Neuronal stem cell (in vitro differentiated cells): ENCODE measurements at regions not wholly inside any gene's neighbourhood (a gene's known extent, or its start where the extent isn't known, plus 50 kb on each side); places are given as distances from the start of the nearest gene placed in this dataset.

Experiments
- DNase-seq: peaks from one replicate; pipeline ENCODE4 v3.0.0-alpha.2; 2013; ENCODE audit warnings: low spot score
- H2AFZ ChIP-seq: one replicate; pipeline ENCODE4 v1.6.1; 2013; ENCODE audit warnings: mild to moderate bottlenecking, low read length, inconsistent platforms
- H2AK5ac ChIP-seq: 2 replicates; pipeline ENCODE4 v1.6.1; 2013; ENCODE audit warnings: low read depth, mild to moderate bottlenecking, inconsistent platforms, low read length, moderate library complexity, mixed read lengths
- H2BK120ac ChIP-seq: 2 replicates; pipeline ENCODE4 v1.6.1; 2013; ENCODE audit warnings: low read depth, mild to moderate bottlenecking, inconsistent platforms, low read length, moderate library complexity, mixed read lengths
- H2BK12ac ChIP-seq: one replicate; pipeline ENCODE4 v1.6.1; 2013; ENCODE audit warnings: low read length, inconsistent platforms
- H2BK15ac ChIP-seq: 2 replicates; pipeline ENCODE4 v1.6.1; 2013; ENCODE audit warnings: mild to moderate bottlenecking, low read length, inconsistent platforms, mixed read lengths
- H2BK5ac ChIP-seq: one replicate; pipeline ENCODE4 v1.6.1; 2013; ENCODE audit warnings: inconsistent platforms, mild to moderate bottlenecking, low read length, moderate library complexity
- H3K14ac ChIP-seq: one replicate; pipeline ENCODE4 v1.6.1; 2013; ENCODE audit warnings: low read length, inconsistent platforms
- H3K18ac ChIP-seq: 2 replicates; pipeline ENCODE4 v1.6.1; 2013; ENCODE audit warnings: low read length, inconsistent platforms
- H3K23ac ChIP-seq: 2 replicates; pipeline ENCODE4 v1.6.1; 2013; ENCODE audit warnings: low read depth, mild to moderate bottlenecking, mixed read lengths, low read length, inconsistent platforms; ENCODE audit not compliant: poor library complexity
- H3K27ac ChIP-seq: replicated peaks from 3 replicates; pipeline ENCODE4 v1.5.1; 2013; ENCODE audit warnings: low read length, inconsistent platforms
- H3K27me3 ChIP-seq, 3 experiments: 2 replicates each; pipeline ENCODE4 v1.6.1; 2013; ENCODE audit warnings: low read length in 3 of 3, mild to moderate bottlenecking in 2 of 3, inconsistent platforms in 1 of 3, low read depth in 1 of 3, mixed read lengths in 1 of 3, moderate library complexity in 1 of 3; ENCODE audit not compliant: control insufficient read depth in 3 of 3, insufficient read depth in 3 of 3
- H3K36me3 ChIP-seq, 2 donors: replicated peaks in 1 of 2; 2 replicates each; pipeline ENCODE4 v1.6.1; 2013; ENCODE audit warnings: low read length in 2 of 2; ENCODE audit not compliant: control insufficient read depth in 2 of 2, insufficient read depth in 2 of 2
- H3K4ac ChIP-seq: 2 replicates; pipeline ENCODE4 v1.6.1; 2013; ENCODE audit warnings: inconsistent platforms, mild to moderate bottlenecking, low read length, moderate library complexity
- H3K4me1 ChIP-seq, 2 donors: 1 replicate in 1 of 2; 2 replicates in 1 of 2; pipeline ENCODE4 v1.6.1; 2013; ENCODE audit warnings: low read length in 2 of 2, low read depth in 1 of 2; ENCODE audit not compliant: control insufficient read depth in 2 of 2, insufficient read depth in 1 of 2
- H3K4me2 ChIP-seq: one replicate; pipeline ENCODE4 v1.6.1; 2013; ENCODE audit warnings: mild to moderate bottlenecking, low read length, inconsistent platforms; ENCODE audit not compliant: insufficient read depth, poor library complexity, severe bottlenecking
- H3K4me3 ChIP-seq, 2 donors: 2 replicates each; pipeline ENCODE4 v1.5.1; 2013; ENCODE audit warnings: low read length in 2 of 2, mild to moderate bottlenecking in 2 of 2, inconsistent platforms in 1 of 2, moderate library complexity in 1 of 2
- H3K79me1 ChIP-seq: one replicate; pipeline ENCODE4 v1.6.1; 2013; ENCODE audit warnings: low read depth, mild to moderate bottlenecking, inconsistent platforms, low read length, moderate library complexity
- H3K9ac ChIP-seq: one replicate; pipeline ENCODE4 v1.6.1; 2013; ENCODE audit warnings: mild to moderate bottlenecking, low read depth, low read length, inconsistent platforms; ENCODE audit not compliant: poor library complexity
- H3K9me3 ChIP-seq, 2 donors: replicated peaks in 1 of 2; 2 replicates each; pipeline versions ENCODE3 to v1.6.1; 2013; ENCODE audit warnings: low read length in 2 of 2, mild to moderate bottlenecking in 2 of 2, inconsistent platforms in 1 of 2, low read depth in 1 of 2, mixed read lengths in 1 of 2, moderate library complexity in 1 of 2; ENCODE audit not compliant: control insufficient read depth in 2 of 2, insufficient read depth in 1 of 2
- H4K8ac ChIP-seq: one replicate; pipeline ENCODE4 v1.6.1; 2013; ENCODE audit warnings: low read depth, mild to moderate bottlenecking, inconsistent platforms, low read length, moderate library complexity
- H4K91ac ChIP-seq: one replicate; pipeline ENCODE4 v1.6.1; 2013; ENCODE audit warnings: low read length, low read depth, mild to moderate bottlenecking, inconsistent platforms; ENCODE audit not compliant: poor library complexity
- whole genome bisulfite sequencing, 2 donors: extraction: QIAGEN DNeasy Blood & Tissue Kit; methylation state at CpG; one replicate each; pipeline ENCODE4 v1.1.7; 2013; ENCODE audit warnings: missing lambda C conversion rate in 2 of 2, mixed read lengths in 1 of 2; ENCODE audit not compliant: insufficient read length in 2 of 2, insufficient replicate concordance in 1 of 2; ENCODE audit errors: extremely low coverage in 2 of 2; 5-methylcytosine and 5-hydroxymethylcytosine counted together

DNA sequence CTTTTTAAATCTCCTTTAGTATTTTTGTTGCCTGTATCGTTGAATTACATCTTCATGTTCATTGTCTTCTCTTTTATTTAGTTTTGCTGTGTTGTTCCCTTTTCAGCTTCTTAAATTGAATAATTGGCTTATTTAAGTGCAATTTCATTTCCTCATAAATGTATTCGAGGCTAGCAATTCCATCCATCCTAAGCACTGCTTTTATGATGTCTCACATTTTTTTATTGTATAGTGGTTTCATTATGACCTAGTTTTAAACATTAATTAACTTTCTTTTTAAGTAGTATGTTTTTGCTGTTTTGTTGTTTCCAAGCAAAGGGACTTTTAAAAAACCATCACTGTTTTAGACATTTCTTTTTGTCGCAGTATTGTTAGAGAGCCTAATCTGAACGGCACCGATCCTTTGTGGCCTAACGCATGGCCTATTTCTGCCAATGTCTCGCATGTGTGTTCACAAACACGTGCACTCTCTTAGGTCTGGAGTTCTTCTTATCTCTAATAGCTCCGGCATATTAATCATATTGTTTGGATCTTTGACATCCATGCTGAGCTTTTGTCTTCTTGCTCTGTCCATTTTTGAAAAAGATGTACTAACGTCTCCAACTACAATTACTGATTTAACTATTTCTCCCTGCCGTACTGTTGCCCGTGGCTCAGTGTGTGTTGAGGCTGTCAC, 59.6 kb upstream of the ZNF516 start:
- no peak overlapping the region for H2AK5ac ChIP-seq
- peaks cover 4 to 8% of the 10 kb centered on the region in 2 donors for H3K4me1 ChIP-seq
- WGBS, 2 donors, result no CpG with 5 or more reads among the region's 12 CpGs
- no peak overlapping the region for H4K8ac ChIP-seq
- H3K4me2 ChIP-seq, result no peak overlapping the region
- H2AFZ ChIP-seq, result no peak overlapping the region
- H2BK120ac ChIP-seq, result no peak overlapping the region
- no peak overlapping the region for H3K4ac ChIP-seq
- no peaks in the 10 kb centered on the region for H3K9me3 ChIP-seq
- no peak overlapping the region for H2BK15ac ChIP-seq
- H2BK12ac ChIP-seq, result no peak overlapping the region
- H3K36me3 ChIP-seq, result no peaks in the 10 kb centered on the region
- no peak overlapping the region for H3K27ac ChIP-seq
- no peaks in the 10 kb centered on the region for H3K79me1 ChIP-seq
- no peak overlapping the region for H3K9ac ChIP-seq
- no peak for DNase-seq
- H3K14ac ChIP-seq, result no peak overlapping the region
- H3K4me3 ChIP-seq, result no peak overlapping the region
- H3K23ac ChIP-seq, result no peak overlapping the region
- no peak overlapping the region for H4K91ac ChIP-seq
- H3K18ac ChIP-seq, result no peak overlapping the region
- H3K27me3 ChIP-seq, result no peaks in the 10 kb centered on the region
- no peak overlapping the region for H2BK5ac ChIP-seq

DNA sequence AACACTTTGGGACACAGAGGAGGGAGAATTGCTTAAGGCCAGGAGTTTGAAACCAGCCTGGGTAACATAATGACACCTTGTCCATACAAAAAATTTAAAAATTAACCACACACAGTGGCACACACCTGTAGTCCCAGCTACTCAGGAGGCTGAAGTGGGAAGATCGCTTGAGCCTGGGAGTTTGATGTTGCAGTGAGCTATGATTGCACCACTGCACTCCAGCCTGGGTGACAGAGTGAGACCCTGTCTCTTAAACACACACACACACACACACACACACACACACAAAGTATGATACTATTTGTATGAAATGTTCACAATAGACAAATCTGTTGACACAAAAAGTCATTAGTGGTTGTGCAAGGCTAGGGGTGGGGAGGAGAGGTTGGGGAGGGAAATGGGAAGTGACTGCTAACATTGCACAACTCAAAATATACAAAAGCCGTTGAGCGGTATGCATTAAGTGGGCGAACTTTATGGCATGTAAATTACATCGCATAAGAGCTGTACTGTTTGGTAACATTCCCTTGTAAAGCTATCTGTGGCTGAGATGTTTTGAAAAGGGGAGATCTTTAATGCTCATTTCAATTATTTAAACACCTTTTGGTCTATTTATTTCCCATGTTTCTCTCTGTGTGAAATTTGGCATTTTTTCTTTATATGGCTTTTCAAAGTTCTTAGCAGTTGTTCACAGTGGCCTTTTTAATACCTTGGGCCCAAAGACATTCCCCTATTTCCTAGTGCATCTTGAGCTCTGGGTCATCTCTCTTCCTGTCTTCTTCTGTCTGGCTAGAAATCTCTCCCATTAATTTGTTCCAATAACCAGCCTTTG, 58.9 kb upstream of the ZNF516 start:
- H2BK15ac ChIP-seq, result no peak overlapping the region
- H3K9me3 ChIP-seq, result peaks cover 2% of the 10 kb centered on the region in 2 donors
- no peak overlapping the region for H4K91ac ChIP-seq
- peaks cover 0 to 4% of the 10 kb centered on the region in 2 donors for H3K4me1 ChIP-seq
- no peak overlapping the region for H2BK120ac ChIP-seq
- no peaks in the 10 kb centered on the region for H3K36me3 ChIP-seq
- H3K23ac ChIP-seq, result no peak overlapping the region
- H3K4ac ChIP-seq, result no peak overlapping the region
- H3K4me3 ChIP-seq, result no peak overlapping the region
- H2BK12ac ChIP-seq, result no peak overlapping the region
- no peak overlapping the region for H3K9ac ChIP-seq
- WGBS, 2 donors, result no CpG with 5 or more reads among the region's 5 CpGs
- H3K18ac ChIP-seq, result no peak overlapping the region
- H3K79me1 ChIP-seq, result no peaks in the 10 kb centered on the region
- H3K14ac ChIP-seq, result no peak overlapping the region
- H3K27me3 ChIP-seq, result no peaks in the 10 kb centered on the region
- H2BK5ac ChIP-seq, result no peak overlapping the region
- H3K27ac ChIP-seq, result no peak overlapping the region
- no peak overlapping the region for H3K4me2 ChIP-seq
- DNase-seq, result no peak
- no peak overlapping the region for H2AK5ac ChIP-seq
- no peak overlapping the region for H2AFZ ChIP-seq
- no peak overlapping the region for H4K8ac ChIP-seq

DNA sequence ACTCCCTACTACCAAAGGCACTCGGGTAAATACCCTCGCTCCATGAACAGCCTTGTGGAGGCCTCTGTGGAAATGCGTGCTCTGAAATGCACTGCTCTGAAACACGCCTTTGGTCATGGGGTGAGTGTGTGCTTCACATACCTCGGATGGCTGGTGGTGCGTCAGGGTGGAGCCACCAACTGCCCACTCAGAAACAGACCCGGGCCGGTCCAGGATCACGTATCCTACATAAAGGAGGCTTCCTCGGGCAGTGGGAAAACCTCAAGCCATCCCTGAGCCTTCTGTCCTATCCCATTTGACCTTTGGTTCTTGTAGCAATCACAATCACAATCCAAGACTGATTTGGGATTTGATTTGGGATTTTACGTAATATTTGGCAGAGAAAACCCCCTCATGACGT, 53.5 kb upstream of the ZNF516 start:
- H3K79me1 ChIP-seq, result no peaks in the 10 kb centered on the region
- no peak overlapping the region for H3K9ac ChIP-seq
- no peak overlapping the region for H3K4ac ChIP-seq
- H3K27ac ChIP-seq, result no peak overlapping the region
- no peak overlapping the region for H2BK12ac ChIP-seq
- no peak overlapping the region for H3K14ac ChIP-seq
- H3K4me1 ChIP-seq, result peaks cover 8 to 9% of the 10 kb centered on the region in 2 donors
- H2BK5ac ChIP-seq, result no peak overlapping the region
- H4K8ac ChIP-seq, result no peak overlapping the region
- H3K36me3 ChIP-seq, result no peaks in the 10 kb centered on the region
- peaks cover 5 to 10% of the 10 kb centered on the region in 2 donors for H3K9me3 ChIP-seq
- H3K4me3 ChIP-seq, result no peak overlapping the region
- no peak overlapping the region for H4K91ac ChIP-seq
- H2BK120ac ChIP-seq, result no peak overlapping the region
- H2AFZ ChIP-seq, result no peak overlapping the region
- peak overlapping the region; percentile 45 for H3K18ac ChIP-seq
- no peak for DNase-seq
- H3K4me2 ChIP-seq, result no peak overlapping the region
- H2BK15ac ChIP-seq, result no peak overlapping the region
- no CpG with 5 or more reads among the region's 12 CpGs for WGBS, 2 donors
- H3K27me3 ChIP-seq, result no peaks in the 10 kb centered on the region
- H3K23ac ChIP-seq, result no peak overlapping the region
- H2AK5ac ChIP-seq, result no peak overlapping the region

DNA sequence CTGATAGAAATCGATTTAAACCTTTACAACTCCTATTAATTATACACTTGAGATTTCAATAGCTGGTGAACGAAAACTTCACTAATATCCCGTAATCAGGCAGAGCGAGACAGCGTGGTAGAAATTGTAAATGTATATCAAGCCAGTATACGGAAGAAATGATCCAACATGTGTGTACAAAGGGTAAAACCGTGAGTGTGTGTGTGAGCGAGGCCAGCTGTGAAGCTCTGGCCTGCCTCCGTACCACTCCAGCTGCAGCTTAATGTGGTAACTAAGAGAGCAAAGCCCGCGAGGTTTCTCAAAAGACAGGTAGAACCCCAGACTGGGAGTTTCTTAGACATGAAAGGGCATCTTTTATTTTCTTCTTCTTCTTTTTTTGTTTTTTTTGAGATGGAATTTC, 52.3 kb upstream of the ZNF516 start:
- Histone ChIP-seq H3K27ac (no peak overlapping the region), H2AK5ac (no peak overlapping the region), H3K4ac (no peak overlapping the region), H2BK120ac (no peak overlapping the region), H2BK15ac (no peak overlapping the region), H3K4me1 (peaks cover 8 to 9% of the 10 kb centered on the region in 2 donors), H3K23ac (no peak overlapping the region), H3K9me3 (peaks cover 5 to 10% of the 10 kb centered on the region in 2 donors), H2BK5ac (no peak overlapping the region), H3K14ac (no peak overlapping the region), H2AFZ (no peak overlapping the region), H3K9ac (no peak overlapping the region), H2BK12ac (no peak overlapping the region), H4K8ac (no peak overlapping the region), H3K27me3 (no peaks in the 10 kb centered on the region), H3K36me3 (no peaks in the 10 kb centered on the region), H3K4me2 (no peak overlapping the region), H3K18ac (no peak overlapping the region), H3K4me3 (no peak overlapping the region), H4K91ac (no peak overlapping the region), H3K79me1 (no peaks in the 10 kb centered on the region)
- DNase-seq, result no peak
- WGBS, 2 donors, result no CpG with 5 or more reads among the region's 11 CpGs
